ENCODE measurements at regions not wholly inside any gene's neighbourhood (a gene's known extent, or its start where the extent isn't known, plus 50 kb on each side); places are given as distances from the start of the nearest gene placed in this dataset.
"Not testable (repeated sequence)": the region's sequence is repeated elsewhere in the genome, so short reads cannot be mapped to it uniquely, and the experiment has no call there.

- TF ChIP-seq CTCF, POLR2A (IDR thresholded peaks at IDR 0.05): not testable (repeated sequence)
These were observed 171.1 kb upstream of the OSBPL11 start for GRCh38 chr3:125766285-125766826.

Data from lower leg skin (tissue), 3 donors.